ENCODE measurements at regions not wholly inside any gene's neighbourhood (a gene's known extent, or its start where the extent isn't known, plus 50 kb on each side); places are given as distances from the start of the nearest gene placed in this dataset.

GRCh38 chr21:38175306-38175705, 81.5 kb upstream of the KCNJ15 start:
- no peaks in the 10 kb centered on the region for H4K20me1 ChIP-seq (ENCODE audit: control insufficient read depth, insufficient read depth)
- no TSS peak for BruUV-seq (replicated peaks)
- in situ Hi-C loops (cut with MboI) = no loop called here
- FAIRE-seq (no peak), ATAC-seq (no peak), DNase-seq (ENCODE audit: low read depth, low spot score) (no peak)
- no peak overlapping the region for H3K4me2 ChIP-seq (ENCODE audit: control insufficient read depth, insufficient read depth)
- no peak overlapping the region for H2AFZ ChIP-seq (ENCODE audit: control insufficient read depth, low read depth, low read length)
- no peaks in the 10 kb centered on the region for H3K4me1 ChIP-seq (ENCODE audit: control insufficient read depth, insufficient read depth, low read length)
- 5% methylated on average over 1 of the region's 1 CpG for WGBS (ENCODE audit: insufficient coverage, insufficient replicate concordance, low lambda C conversion rate, missing lambda C conversion rate)
- H3K79me2 ChIP-seq (ENCODE audit: control insufficient read depth, insufficient read depth, low read length) = no peaks in the 10 kb centered on the region
- ChIA-PET RAD21 (ENCODE audit: unreplicated experiment) (interaction anchor here (1.0 kb wide), 1 partner anchor 177 kb away, joined by 3 read pairs; no protein-coding TSS in a partner anchor), SMC1A (ENCODE audit: uncharacterized antibody, unreplicated experiment) (interaction anchor here (0.9 to 1.3 kb wide), 2 partner anchors 9 to 177 kb away, joined by 3 to 4 read pairs; no protein-coding TSS in a partner anchor), POLR2A (no interaction called here), CTCF (interaction anchor here (0.9 kb wide), 1 partner anchor 48 kb away, joined by 4 read pairs; no protein-coding TSS in a partner anchor)
- H3K36me3 ChIP-seq (ENCODE audit: control insufficient read depth in 2 of 2, insufficient read depth in 2 of 2, low read length in 1 of 2) = no peaks in the 10 kb centered on the region
- H3K27ac ChIP-seq (ENCODE audit: control insufficient read depth, insufficient read depth) = no peak overlapping the region
- H3K9me3 ChIP-seq (replicated peaks; ENCODE audit: control insufficient read depth, insufficient read depth, low read length) = no peaks in the 10 kb centered on the region; the same call in 2 of the 3 replicates
- no peak overlapping the region for H3K4me3 ChIP-seq
- H3K9ac ChIP-seq (ENCODE audit: control insufficient read depth, insufficient read depth, low read length) = no peak overlapping the region
- no peaks in the 10 kb centered on the region for H3K27me3 ChIP-seq (replicated peaks in 1 of 2; ENCODE audit: control insufficient read depth in 2 of 2, insufficient read depth in 2 of 2, low read length in 1 of 2)
- intact Hi-C loops (cut with micrococcal nuclease; ENCODE audit: unreplicated experiment) = no loop called here
- no peak for TF ChIP-seq ZNF622 (IDR thresholded peaks at IDR 0.05)
- TF ChIP-seq NFXL1 (IDR thresholded peaks at IDR 0.05; ENCODE audit: borderline replicate concordance) = no peak
- no peak for TF ChIP-seq CHD4 (IDR thresholded peaks at IDR 0.05)
- no peak for TF ChIP-seq CUX1 (IDR thresholded peaks at IDR 0.05; ENCODE audit: insufficient replicate concordance, low read depth, low read length)
- TF ChIP-seq BRCA1 (IDR thresholded peaks at IDR 0.05; ENCODE audit: low read depth, low read length) = no peak
- TF ChIP-seq SP1 (IDR thresholded peaks at IDR 0.05; ENCODE audit: low read depth, low read length) = no peak
- no peak for TF ChIP-seq CEBPZ (IDR thresholded peaks at IDR 0.05; ENCODE audit: low read depth, low read length)
- no peak for TF ChIP-seq E4F1 (IDR thresholded peaks at IDR 0.05; ENCODE audit: borderline replicate concordance, partially characterized antibody)
- TF ChIP-seq EP300 (IDR thresholded peaks at IDR 0.05; ENCODE audit: borderline replicate concordance in 1 of 2, control insufficient read depth in 1 of 2, low read depth in 2 of 2, low read length in 2 of 2) = no peak
- TF ChIP-seq BCL3 (IDR thresholded peaks at IDR 0.05; ENCODE audit: borderline replicate concordance, insufficient read depth, low read depth, low read length, poor library complexity, severe bottlenecking) = no peak
- no peak for TF ChIP-seq BHLHE40 (IDR thresholded peaks at IDR 0.05; ENCODE audit: borderline replicate concordance in 1 of 2, low read depth in 2 of 2, low read length in 1 of 2)
